ENCODE measurements at regions not wholly inside any gene's neighbourhood (a gene's known extent, or its start where the extent isn't known, plus 50 kb on each side); places are given as distances from the start of the nearest gene placed in this dataset.

DNA sequence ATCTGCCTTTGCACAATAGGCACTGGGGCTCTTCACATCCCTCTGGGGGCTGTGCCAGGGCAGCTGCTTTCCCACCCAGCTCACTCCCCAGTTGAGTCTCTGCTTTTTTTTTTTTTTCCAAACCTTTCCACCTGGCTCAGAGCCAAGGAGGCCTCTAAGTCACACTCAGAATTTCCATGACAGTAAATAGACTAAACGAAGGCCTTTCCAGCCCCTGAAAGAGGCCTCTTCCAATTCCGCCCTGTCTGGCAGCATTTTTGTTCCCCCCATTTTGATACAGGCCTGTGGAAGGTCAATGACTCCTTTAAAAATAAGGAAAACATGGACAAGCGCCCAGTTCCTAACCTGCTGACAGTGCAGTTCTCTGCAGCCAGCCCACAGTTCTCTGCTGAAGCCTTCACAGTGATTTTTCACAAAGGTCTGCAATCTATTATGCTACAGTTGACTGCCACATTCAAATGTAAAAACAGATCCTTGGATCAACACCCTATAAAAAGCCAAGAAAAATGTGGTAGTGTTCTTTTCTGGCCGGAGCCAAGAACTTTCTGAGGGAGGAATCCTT lies 107.5 kb upstream of the SESN3 start:
- TF ChIP-seq, protein P1, sequence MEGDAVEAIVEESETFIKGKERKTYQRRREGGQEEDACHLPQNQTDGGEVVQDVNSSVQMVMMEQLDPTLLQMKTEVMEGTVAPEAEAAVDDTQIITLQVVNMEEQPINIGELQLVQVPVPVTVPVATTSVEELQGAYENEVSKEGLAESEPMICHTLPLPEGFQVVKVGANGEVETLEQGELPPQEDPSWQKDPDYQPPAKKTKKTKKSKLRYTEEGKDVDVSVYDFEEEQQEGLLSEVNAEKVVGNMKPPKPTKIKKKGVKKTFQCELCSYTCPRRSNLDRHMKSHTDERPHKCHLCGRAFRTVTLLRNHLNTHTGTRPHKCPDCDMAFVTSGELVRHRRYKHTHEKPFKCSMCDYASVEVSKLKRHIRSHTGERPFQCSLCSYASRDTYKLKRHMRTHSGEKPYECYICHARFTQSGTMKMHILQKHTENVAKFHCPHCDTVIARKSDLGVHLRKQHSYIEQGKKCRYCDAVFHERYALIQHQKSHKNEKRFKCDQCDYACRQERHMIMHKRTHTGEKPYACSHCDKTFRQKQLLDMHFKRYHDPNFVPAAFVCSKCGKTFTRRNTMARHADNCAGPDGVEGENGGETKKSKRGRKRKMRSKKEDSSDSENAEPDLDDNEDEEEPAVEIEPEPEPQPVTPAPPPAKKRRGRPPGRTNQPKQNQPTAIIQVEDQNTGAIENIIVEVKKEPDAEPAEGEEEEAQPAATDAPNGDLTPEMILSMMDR (IDR thresholded peaks at IDR 0.05) = no peak
- TF ChIP-seq, protein P2, sequence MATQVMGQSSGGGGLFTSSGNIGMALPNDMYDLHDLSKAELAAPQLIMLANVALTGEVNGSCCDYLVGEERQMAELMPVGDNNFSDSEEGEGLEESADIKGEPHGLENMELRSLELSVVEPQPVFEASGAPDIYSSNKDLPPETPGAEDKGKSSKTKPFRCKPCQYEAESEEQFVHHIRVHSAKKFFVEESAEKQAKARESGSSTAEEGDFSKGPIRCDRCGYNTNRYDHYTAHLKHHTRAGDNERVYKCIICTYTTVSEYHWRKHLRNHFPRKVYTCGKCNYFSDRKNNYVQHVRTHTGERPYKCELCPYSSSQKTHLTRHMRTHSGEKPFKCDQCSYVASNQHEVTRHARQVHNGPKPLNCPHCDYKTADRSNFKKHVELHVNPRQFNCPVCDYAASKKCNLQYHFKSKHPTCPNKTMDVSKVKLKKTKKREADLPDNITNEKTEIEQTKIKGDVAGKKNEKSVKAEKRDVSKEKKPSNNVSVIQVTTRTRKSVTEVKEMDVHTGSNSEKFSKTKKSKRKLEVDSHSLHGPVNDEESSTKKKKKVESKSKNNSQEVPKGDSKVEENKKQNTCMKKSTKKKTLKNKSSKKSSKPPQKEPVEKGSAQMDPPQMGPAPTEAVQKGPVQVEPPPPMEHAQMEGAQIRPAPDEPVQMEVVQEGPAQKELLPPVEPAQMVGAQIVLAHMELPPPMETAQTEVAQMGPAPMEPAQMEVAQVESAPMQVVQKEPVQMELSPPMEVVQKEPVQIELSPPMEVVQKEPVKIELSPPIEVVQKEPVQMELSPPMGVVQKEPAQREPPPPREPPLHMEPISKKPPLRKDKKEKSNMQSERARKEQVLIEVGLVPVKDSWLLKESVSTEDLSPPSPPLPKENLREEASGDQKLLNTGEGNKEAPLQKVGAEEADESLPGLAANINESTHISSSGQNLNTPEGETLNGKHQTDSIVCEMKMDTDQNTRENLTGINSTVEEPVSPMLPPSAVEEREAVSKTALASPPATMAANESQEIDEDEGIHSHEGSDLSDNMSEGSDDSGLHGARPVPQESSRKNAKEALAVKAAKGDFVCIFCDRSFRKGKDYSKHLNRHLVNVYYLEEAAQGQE (IDR thresholded peaks at IDR 0.05; ENCODE audit: insufficient read depth in 1 of 2, low read depth in 2 of 2, low read length in 1 of 2) = no peak
- TF ChIP-seq POLR2AphosphoS5 (IDR thresholded peaks at IDR 0.05; ENCODE audit: low read depth, low read length) = no peak

Data from Panc1 (cell line).